NCI-H2081 treated with DMSO at 0.1 percent for 48 hours (cell line): ENCODE measurements at regions not wholly inside any gene's neighbourhood (a gene's known extent, or its start where the extent isn't known, plus 50 kb on each side); places are given as distances from the start of the nearest gene placed in this dataset.

ENCODE experiments used
- DNase-seq: peaks from one replicate; lab custom pipeline; 2025; lab: John Stamatoyannopoulos, UW

- no peak for DNase-seq
Measured at GRCh38 chr1:234716908-234717375, 107.0 kb upstream of the IRF2BP2 start.

GRCh38 chr1:234715252-234716014 is 105.5 kb upstream of the IRF2BP2 start:
- DNase-seq, result no peak

- no peak for DNase-seq
Measured at GRCh38 chr1:234713859-234714258, 103.9 kb upstream of the IRF2BP2 start.

- DNase-seq, result no peak
Measured at GRCh38 chr1:234713440-234713839, 103.5 kb upstream of the IRF2BP2 start.

GRCh38 chr1:234712891-234713305 is 102.9 kb upstream of the IRF2BP2 start:
- DNase-seq, result no peak

- no peak for DNase-seq
Measured at GRCh38 chr1:234710936-234711724, 101.2 kb upstream of the IRF2BP2 start.

- no peak for DNase-seq
Measured at GRCh38 chr1:234710381-234710780, 100.4 kb upstream of the IRF2BP2 start.

- no peak for DNase-seq
Measured at GRCh38 chr1:234709473-234710228, 99.7 kb upstream of the IRF2BP2 start.

GRCh38 chr1:234708700-234709395 is 98.9 kb upstream of the IRF2BP2 start:
- DNase-seq, result no peak

GRCh38 chr1:234707641-234708040 is 97.7 kb upstream of the IRF2BP2 start:
- no peak for DNase-seq

GRCh38 chr1:234706931-234707330 is 97.0 kb upstream of the IRF2BP2 start:
- DNase-seq, result no peak

GRCh38 chr1:234706199-234706598 is 96.2 kb upstream of the IRF2BP2 start:
- DNase-seq, result no peak

GRCh38 chr1:234705615-234706014 is 95.6 kb upstream of the IRF2BP2 start:
- no peak for DNase-seq

- DNase-seq, result no peak
Measured at GRCh38 chr1:234704106-234704887, 94.3 kb upstream of the IRF2BP2 start.

- DNase-seq, result no peak
Measured at GRCh38 chr1:234702342-234703000, 92.5 kb upstream of the IRF2BP2 start.

GRCh38 chr1:234701737-234702341 is 91.9 kb upstream of the IRF2BP2 start:
- DNase-seq, result no peak

GRCh38 chr1:234699795-234700665 is 90.1 kb upstream of the IRF2BP2 start:
- no peak for DNase-seq

- DNase-seq, result no peak
Measured at GRCh38 chr1:234698686-234699085, 88.7 kb upstream of the IRF2BP2 start.

GRCh38 chr1:234697741-234698140 is 87.8 kb upstream of the IRF2BP2 start:
- DNase-seq, result no peak
